ENCODE measurements at regions not wholly inside any gene's neighbourhood (a gene's known extent, or its start where the extent isn't known, plus 50 kb on each side); places are given as distances from the start of the nearest gene placed in this dataset.

DNA sequence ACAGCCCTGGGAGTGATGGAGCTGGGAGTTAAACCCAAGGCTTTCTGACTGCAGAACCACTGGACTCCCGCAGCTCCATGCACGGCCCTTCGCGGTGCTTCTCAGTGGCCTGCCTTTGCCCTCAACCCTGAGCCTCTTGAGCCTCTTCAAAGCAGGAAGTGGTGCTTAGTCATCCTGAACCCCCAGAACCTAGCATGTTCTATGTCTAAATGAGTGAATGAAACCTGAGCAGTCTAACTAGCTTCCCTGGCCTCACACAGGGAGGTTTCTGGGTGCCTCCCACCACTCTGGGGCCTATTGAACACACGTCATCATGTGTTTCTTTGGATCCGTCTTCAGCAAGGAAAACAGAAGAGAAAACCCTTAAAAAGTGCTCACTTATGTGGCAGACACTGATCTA, 117.9 kb upstream of the SFSWAP start:
- no peak overlapping the region for H3K4me3 Mint-ChIP-seq (ENCODE audit: unreplicated experiment)
- no peaks in the 10 kb centered on the region for H3K27me3 Mint-ChIP-seq (ENCODE audit: unreplicated experiment)
- DNase-seq (ENCODE audit: extremely low spot score, unreplicated experiment), result no peak
- H3K27ac Mint-ChIP-seq (ENCODE audit: unreplicated experiment), result no peak overlapping the region
- H3K9me3 Mint-ChIP-seq (ENCODE audit: unreplicated experiment), result no peaks in the 10 kb centered on the region
- no peaks in the 10 kb centered on the region for H3K36me3 Mint-ChIP-seq (ENCODE audit: unreplicated experiment)
- H3K4me1 Mint-ChIP-seq (ENCODE audit: unreplicated experiment), result peaks cover 3% of the 10 kb centered on the region
- TF ChIP-seq, protein P1, sequence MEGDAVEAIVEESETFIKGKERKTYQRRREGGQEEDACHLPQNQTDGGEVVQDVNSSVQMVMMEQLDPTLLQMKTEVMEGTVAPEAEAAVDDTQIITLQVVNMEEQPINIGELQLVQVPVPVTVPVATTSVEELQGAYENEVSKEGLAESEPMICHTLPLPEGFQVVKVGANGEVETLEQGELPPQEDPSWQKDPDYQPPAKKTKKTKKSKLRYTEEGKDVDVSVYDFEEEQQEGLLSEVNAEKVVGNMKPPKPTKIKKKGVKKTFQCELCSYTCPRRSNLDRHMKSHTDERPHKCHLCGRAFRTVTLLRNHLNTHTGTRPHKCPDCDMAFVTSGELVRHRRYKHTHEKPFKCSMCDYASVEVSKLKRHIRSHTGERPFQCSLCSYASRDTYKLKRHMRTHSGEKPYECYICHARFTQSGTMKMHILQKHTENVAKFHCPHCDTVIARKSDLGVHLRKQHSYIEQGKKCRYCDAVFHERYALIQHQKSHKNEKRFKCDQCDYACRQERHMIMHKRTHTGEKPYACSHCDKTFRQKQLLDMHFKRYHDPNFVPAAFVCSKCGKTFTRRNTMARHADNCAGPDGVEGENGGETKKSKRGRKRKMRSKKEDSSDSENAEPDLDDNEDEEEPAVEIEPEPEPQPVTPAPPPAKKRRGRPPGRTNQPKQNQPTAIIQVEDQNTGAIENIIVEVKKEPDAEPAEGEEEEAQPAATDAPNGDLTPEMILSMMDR (IDR thresholded peaks at IDR 0.05), result no peak

DNA sequence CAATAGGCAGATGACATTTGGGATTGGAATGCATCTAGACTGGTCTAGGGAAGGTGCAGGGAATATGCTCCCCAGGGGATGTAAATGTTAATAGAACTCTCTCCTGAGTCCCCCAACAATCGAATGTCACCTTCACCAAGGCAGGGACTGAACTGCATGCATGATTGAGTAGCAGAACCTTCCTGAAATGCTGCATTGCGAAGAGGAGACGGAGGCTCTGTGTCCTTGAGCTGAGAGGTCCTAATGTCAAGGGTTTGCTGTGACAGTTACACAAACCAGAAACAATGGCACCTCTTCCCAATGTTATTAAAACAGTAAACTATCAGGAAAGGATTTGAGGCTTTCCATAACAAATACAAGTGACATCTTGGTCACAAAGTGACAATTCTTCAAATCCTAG, 117.5 kb upstream of the SFSWAP start:
- Mint-ChIP-seq H3K4me1 (ENCODE audit: unreplicated experiment) (peaks cover 3% of the 10 kb centered on the region), H3K36me3 (ENCODE audit: unreplicated experiment) (no peaks in the 10 kb centered on the region), H3K27ac (ENCODE audit: unreplicated experiment) (no peak overlapping the region), H3K4me3 (ENCODE audit: unreplicated experiment) (no peak overlapping the region), H3K9me3 (ENCODE audit: unreplicated experiment) (no peaks in the 10 kb centered on the region), H3K27me3 (ENCODE audit: unreplicated experiment) (no peaks in the 10 kb centered on the region)
- DNase-seq (ENCODE audit: extremely low spot score, unreplicated experiment), result no peak
- TF ChIP-seq, protein P1 (IDR thresholded peaks at IDR 0.05), result no peak

DNA sequence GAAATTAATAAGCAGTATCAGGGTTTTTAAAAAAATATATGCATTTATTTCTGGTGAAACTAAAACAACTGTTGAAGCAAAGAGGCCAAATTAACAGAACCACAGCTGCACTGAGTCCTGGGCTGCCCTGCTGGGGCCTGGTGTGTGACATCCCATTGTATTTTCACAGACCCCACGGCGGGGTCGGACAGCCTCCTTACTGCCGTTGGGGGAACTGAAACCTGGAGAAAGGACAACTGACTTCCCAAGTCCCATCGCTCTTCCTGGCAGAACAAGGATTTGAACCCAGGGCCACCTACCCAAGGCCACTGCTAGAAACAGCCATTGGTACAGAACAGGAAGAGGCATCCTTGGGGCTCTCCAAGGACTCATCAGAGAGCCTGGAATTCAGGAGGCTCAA, 114.8 kb upstream of the SFSWAP start:
- no peak overlapping the region for H3K27ac Mint-ChIP-seq (ENCODE audit: unreplicated experiment)
- no peaks in the 10 kb centered on the region for H3K9me3 Mint-ChIP-seq (ENCODE audit: unreplicated experiment)
- no peaks in the 10 kb centered on the region for H3K36me3 Mint-ChIP-seq (ENCODE audit: unreplicated experiment)
- no peaks in the 10 kb centered on the region for H3K27me3 Mint-ChIP-seq (ENCODE audit: unreplicated experiment)
- no peak for DNase-seq (ENCODE audit: extremely low spot score, unreplicated experiment)
- H3K4me3 Mint-ChIP-seq (ENCODE audit: unreplicated experiment), result no peak overlapping the region
- no peaks in the 10 kb centered on the region for H3K4me1 Mint-ChIP-seq (ENCODE audit: unreplicated experiment)
- TF ChIP-seq, protein P1 (IDR thresholded peaks at IDR 0.05), result no peak

DNA sequence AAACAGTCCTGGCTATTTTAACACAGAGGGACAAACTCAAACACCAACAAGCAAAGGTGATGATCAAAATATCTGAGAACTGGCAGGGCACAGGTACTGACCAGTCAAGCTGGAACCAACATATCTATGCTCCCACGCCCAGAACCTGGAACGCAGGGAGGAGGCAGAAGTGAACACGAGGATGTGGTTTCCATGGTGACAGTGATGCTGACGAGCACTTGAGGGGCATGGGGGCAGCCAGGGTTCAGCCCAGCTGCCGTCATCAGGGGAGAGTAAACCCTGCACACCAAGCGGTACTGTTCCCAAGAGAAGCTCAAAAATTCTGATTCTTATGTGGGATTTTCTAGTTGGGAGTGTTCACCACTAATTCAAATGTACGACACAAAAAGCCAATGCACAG, 113.6 kb upstream of the SFSWAP start:
- Mint-ChIP-seq H3K9me3 (ENCODE audit: unreplicated experiment) (no peaks in the 10 kb centered on the region), H3K4me1 (ENCODE audit: unreplicated experiment) (no peaks in the 10 kb centered on the region), H3K27me3 (ENCODE audit: unreplicated experiment) (no peaks in the 10 kb centered on the region), H3K4me3 (ENCODE audit: unreplicated experiment) (no peak overlapping the region), H3K36me3 (ENCODE audit: unreplicated experiment) (no peaks in the 10 kb centered on the region), H3K27ac (ENCODE audit: unreplicated experiment) (no peak overlapping the region)
- no peak for DNase-seq (ENCODE audit: extremely low spot score, unreplicated experiment)
- TF ChIP-seq, protein P1 (IDR thresholded peaks at IDR 0.05), result no peak

- H3K36me3 Mint-ChIP-seq (ENCODE audit: unreplicated experiment), result no peaks in the 10 kb centered on the region
- peaks cover 3% of the 10 kb centered on the region for H3K4me1 Mint-ChIP-seq (ENCODE audit: unreplicated experiment)
- no peaks in the 10 kb centered on the region for H3K27me3 Mint-ChIP-seq (ENCODE audit: unreplicated experiment)
- DNase-seq (ENCODE audit: extremely low spot score, unreplicated experiment), result no peak
- H3K27ac Mint-ChIP-seq (ENCODE audit: unreplicated experiment), result no peak overlapping the region
- TF ChIP-seq, protein P1 (IDR thresholded peaks at IDR 0.05), result no peak
- no peaks in the 10 kb centered on the region for H3K9me3 Mint-ChIP-seq (ENCODE audit: unreplicated experiment)
- H3K4me3 Mint-ChIP-seq (ENCODE audit: unreplicated experiment), result no peak overlapping the region
Measured at GRCh38 chr12:131598717-131599116, 112.2 kb upstream of the SFSWAP start.
